ENCODE measurements at regions not wholly inside any gene's neighbourhood (a gene's known extent, or its start where the extent isn't known, plus 50 kb on each side); places are given as distances from the start of the nearest gene placed in this dataset.

DNA sequence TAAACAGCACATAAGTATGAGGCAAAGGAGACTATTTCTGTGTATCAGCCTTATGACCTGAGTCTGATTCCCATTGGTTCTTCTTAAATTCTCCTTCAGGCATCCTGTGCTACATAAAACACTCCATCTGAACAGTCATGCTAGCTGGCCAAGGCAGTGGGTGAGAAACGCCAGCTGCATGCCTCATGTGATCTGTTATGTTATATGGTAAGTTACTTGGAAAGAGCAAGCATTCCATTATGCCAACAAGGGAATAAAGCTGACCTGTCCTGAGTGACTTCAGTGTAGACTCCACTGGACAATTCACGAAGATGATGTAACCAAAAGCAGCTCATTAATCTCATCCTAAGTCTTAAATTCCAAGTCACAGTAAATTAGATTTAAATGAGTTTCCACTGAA lies 216.5 kb upstream of the FN1 start:
- TF ChIP-seq, protein P1, sequence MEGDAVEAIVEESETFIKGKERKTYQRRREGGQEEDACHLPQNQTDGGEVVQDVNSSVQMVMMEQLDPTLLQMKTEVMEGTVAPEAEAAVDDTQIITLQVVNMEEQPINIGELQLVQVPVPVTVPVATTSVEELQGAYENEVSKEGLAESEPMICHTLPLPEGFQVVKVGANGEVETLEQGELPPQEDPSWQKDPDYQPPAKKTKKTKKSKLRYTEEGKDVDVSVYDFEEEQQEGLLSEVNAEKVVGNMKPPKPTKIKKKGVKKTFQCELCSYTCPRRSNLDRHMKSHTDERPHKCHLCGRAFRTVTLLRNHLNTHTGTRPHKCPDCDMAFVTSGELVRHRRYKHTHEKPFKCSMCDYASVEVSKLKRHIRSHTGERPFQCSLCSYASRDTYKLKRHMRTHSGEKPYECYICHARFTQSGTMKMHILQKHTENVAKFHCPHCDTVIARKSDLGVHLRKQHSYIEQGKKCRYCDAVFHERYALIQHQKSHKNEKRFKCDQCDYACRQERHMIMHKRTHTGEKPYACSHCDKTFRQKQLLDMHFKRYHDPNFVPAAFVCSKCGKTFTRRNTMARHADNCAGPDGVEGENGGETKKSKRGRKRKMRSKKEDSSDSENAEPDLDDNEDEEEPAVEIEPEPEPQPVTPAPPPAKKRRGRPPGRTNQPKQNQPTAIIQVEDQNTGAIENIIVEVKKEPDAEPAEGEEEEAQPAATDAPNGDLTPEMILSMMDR (IDR thresholded peaks at IDR 0.05; ENCODE audit: low read depth, low read length, missing control alignments): no peak
- DNase-seq (ENCODE audit: low read depth): no peak
- no peak overlapping the region for H3K4me3 ChIP-seq (ENCODE audit: low read depth, low read length)

DNA sequence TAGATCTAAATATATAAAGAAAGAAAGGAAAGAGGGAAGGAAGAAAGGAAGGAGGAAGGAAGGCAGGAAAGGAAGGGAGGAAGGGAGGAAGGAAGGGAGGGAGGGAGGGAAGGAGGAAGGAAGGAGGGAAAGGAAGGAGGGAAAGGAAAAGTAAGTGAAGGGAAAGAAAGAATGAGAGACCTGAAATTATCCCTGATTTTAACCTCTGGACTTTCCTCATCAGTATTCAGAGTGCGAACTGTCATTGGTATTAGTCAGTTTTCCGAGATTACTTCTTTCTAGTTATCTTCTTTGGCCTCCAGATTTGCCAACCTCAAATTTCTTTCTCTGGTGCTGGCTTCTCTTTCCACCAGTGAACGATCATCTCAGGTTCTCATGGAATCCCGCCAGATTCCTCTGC lies 215.5 kb upstream of the FN1 start:
- TF ChIP-seq, protein P1 (IDR thresholded peaks at IDR 0.05; ENCODE audit: low read depth, low read length, missing control alignments): no peak
- H3K4me3 ChIP-seq (ENCODE audit: low read depth, low read length): no peak overlapping the region
- DNase-seq (ENCODE audit: low read depth): no peak

DNA sequence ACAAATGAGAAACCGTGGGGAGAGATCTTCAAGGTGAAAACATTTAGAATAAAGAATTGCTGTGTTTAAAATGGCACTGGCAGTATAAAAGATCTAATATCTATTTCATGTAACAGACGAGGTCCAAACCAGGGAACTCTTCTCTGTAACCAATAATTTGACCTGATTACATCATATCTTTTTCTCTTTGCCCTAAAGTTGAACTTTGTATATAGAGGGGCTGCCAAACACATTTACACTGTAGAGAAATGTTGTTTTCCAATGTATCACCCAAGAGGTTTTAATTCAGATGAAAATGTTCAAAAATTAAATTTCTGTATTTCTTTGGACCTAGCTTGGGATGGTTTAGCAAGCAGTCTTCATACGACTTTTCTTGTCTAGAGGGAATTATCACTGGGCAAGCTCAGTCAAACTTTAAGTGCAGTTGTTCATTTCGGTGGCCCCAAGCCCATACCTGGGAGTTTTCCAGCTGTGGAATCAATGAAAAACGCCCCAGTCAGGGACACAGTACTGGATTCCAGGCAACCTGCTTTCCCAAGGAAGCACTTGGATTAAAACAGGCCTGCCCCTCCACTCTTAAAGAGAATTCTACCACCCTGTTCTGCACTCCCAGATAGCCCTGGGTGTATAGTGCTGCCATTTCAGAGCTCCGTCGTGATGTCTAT lies 208.5 kb upstream of the FN1 start:
- TF ChIP-seq, protein P1 (IDR thresholded peaks at IDR 0.05; ENCODE audit: low read depth, low read length, missing control alignments): no peak
- DNase-seq (ENCODE audit: low read depth): no peak
- H3K4me3 ChIP-seq (ENCODE audit: low read depth, low read length): no peak overlapping the region

DNA sequence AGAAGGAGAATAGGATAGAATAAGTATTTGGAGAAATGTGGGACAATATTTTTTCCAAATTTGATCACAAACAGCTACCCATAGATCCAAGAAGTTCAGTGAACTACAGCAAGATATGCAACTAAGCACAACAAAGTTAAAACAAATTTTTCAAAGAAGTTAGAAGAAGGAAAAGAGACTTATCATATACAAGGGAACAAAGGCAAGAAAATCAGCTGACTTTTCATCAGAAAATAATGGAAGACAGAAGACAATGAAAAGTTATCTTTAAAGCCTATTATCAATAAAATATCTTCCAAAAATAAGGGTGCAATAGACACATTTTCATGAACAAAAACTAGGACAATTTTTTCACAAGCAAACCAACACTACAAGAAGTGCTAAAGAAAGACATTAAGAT lies 202.8 kb upstream of the FN1 start:
- H3K4me3 ChIP-seq (ENCODE audit: low read depth, low read length): no peak overlapping the region
- TF ChIP-seq, protein P1 (IDR thresholded peaks at IDR 0.05; ENCODE audit: low read depth, low read length, missing control alignments): no peak

DNA sequence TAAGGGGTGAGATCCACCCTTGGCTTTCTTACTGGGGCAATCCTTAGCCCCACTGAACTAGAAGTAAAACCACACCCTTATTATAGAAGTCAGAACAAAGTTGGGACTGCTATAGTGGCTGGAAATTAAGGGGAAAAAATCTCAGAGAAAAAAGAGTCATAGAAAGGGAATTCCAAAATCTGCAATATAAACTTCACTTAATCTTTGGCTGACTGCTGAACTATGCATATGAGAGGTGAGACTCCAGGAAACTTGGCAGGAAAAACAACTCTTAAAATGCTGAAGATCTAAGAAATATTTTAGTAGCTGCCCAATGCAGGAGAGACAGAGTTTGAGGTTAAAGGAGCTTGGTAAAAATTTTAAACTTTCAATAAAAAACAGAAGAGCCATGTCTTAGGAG lies 201.8 kb upstream of the FN1 start:
- TF ChIP-seq, protein P1 (IDR thresholded peaks at IDR 0.05; ENCODE audit: low read depth, low read length, missing control alignments): no peak
- DNase-seq (ENCODE audit: low read depth): no peak
- no peak overlapping the region for H3K4me3 ChIP-seq (ENCODE audit: low read depth, low read length)

More for the DNA sequence above, 202.8 kb upstream of the FN1 start:
- DNase-seq (ENCODE audit: low read depth): no peak

DNA sequence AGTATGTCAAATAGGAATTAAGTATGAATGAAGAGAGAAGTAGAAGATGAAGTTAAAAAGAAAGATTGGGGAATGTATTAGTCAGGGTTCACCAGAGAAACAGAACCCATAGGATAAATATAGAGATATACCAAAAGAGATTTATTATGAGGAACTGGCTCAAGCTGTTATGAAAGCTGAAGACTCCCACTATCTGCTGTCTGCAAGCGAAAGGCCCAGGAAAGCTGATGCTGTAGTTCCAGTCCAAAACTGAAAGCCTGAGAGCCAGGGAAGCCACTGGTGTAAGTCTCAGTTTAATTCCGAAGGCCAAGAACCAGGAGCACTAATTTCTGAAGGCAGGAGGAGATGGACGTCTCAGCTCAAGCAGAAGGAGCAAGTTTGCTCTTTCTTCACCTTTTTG lies 200.9 kb upstream of the FN1 start:
- DNase-seq (ENCODE audit: low read depth): no peak
- H3K4me3 ChIP-seq (ENCODE audit: low read depth, low read length): no peak overlapping the region
- TF ChIP-seq, protein P1 (IDR thresholded peaks at IDR 0.05; ENCODE audit: low read depth, low read length, missing control alignments): no peak

DNA sequence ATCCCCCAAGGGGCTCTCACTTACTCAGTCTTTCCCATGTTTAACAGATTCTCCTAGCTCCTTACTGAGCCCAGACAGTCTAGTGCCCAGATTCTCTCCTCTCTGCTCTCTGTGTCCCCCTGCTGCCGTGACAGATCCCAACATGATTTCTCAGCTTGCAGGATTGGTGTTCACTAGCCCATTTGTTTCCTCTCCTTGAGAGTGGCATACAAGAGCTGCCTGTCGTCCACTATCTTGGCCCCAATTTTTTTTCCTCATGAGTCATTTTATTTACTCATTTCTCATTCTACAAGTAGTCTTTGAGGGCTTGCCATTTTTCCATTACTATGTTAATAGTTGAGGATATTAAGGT lies 199.9 kb upstream of the FN1 start:
- DNase-seq (ENCODE audit: low read depth): no peak
- H3K4me3 ChIP-seq (ENCODE audit: low read depth, low read length): no peak overlapping the region
- TF ChIP-seq, protein P1 (IDR thresholded peaks at IDR 0.05; ENCODE audit: low read depth, low read length, missing control alignments): no peak

Data from GM12864 (cell line).